ENCODE measurements at regions not wholly inside any gene's neighbourhood (a gene's known extent, or its start where the extent isn't known, plus 50 kb on each side); places are given as distances from the start of the nearest gene placed in this dataset.

- Histone ChIP-seq H3K27ac (ENCODE audit: low read depth, low read length) (no peak overlapping the region), H3K4me2 (ENCODE audit: low read depth, low read length, poor library complexity, severe bottlenecking) (no peak overlapping the region), H3K9me3 (ENCODE audit: insufficient read depth, low read length) (no peaks in the 10 kb centered on the region), H3K4me3 (ENCODE audit: insufficient read depth, low read length, poor library complexity, severe bottlenecking) (no peak overlapping the region), H3K36me3 (ENCODE audit: low read length) (no peaks in the 10 kb centered on the region), H3K9me2 (replicated peaks; ENCODE audit: insufficient read depth, low read length) (no peaks in the 10 kb centered on the region), H3K9ac (ENCODE audit: low read length) (no peak overlapping the region), H3K27me3 (ENCODE audit: low read length) (no peaks in the 10 kb centered on the region), H2AFZ (ENCODE audit: low read depth, low read length, severe bottlenecking) (no peak overlapping the region), H3K79me2 (ENCODE audit: insufficient read depth, low read length) (no peaks in the 10 kb centered on the region), H4K20me1 (ENCODE audit: low read depth, low read length) (no peaks in the 10 kb centered on the region), H3F3A (ENCODE audit: insufficient read depth) (no peaks in the 10 kb centered on the region)
- no peak for TF ChIP-seq EZH2phosphoT487 (conservative IDR thresholded peaks at IDR 0.05; ENCODE audit: low read length)
- TF ChIP-seq, protein P1, sequence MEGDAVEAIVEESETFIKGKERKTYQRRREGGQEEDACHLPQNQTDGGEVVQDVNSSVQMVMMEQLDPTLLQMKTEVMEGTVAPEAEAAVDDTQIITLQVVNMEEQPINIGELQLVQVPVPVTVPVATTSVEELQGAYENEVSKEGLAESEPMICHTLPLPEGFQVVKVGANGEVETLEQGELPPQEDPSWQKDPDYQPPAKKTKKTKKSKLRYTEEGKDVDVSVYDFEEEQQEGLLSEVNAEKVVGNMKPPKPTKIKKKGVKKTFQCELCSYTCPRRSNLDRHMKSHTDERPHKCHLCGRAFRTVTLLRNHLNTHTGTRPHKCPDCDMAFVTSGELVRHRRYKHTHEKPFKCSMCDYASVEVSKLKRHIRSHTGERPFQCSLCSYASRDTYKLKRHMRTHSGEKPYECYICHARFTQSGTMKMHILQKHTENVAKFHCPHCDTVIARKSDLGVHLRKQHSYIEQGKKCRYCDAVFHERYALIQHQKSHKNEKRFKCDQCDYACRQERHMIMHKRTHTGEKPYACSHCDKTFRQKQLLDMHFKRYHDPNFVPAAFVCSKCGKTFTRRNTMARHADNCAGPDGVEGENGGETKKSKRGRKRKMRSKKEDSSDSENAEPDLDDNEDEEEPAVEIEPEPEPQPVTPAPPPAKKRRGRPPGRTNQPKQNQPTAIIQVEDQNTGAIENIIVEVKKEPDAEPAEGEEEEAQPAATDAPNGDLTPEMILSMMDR (IDR thresholded peaks at IDR 0.05; ENCODE audit: insufficient read depth, low read length, poor library complexity, severe bottlenecking), result no peak
Observed at GRCh38 chr1:2930016-2930815, 91.1 kb upstream of the ACTRT2 start.

DNA sequence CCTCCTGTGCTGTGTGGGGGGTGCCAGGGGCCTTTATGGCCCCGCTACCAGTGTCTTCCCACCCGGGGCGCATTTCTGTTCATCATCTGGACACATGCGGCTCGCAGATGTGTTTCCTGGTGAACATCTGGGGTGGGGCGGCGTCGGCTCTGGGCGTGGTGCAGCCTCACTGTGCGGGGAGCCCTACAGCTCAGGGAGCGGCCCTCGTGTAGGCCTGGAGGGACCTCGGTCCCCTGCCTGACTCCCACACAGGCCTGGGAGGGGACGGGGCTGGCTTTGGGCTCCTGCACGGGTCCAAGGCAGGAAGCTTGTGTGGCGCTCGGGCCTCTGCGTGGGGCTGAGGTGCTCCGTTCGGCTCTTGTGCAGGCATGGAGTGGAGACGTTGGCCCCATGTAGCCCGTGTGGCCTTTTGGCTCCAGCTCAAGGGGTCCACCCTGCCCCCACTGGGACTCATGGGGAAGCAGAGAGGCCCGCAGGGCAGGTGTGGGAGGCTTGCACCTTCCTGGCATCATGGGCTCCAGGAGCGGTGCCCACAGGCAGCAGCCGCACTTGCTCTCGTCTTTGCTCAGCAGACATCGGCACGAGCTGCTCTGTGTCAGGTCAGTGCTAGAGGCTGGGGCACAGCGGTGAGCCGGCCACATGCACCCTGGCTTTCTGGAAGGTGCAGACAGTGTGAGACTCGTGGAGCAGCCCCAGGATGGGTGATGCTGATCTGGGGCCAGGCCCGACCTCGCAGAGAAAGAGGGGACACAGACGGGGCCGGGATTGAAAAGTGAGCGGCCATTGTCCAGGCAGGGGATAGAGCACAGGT is 90.1 kb upstream of the ACTRT2 start:
- Histone ChIP-seq H3K79me2 (ENCODE audit: insufficient read depth, low read length) (no peaks in the 10 kb centered on the region), H3K9me3 (ENCODE audit: insufficient read depth, low read length) (no peaks in the 10 kb centered on the region), H3K4me3 (ENCODE audit: insufficient read depth, low read length, poor library complexity, severe bottlenecking) (no peak overlapping the region), H2AFZ (ENCODE audit: low read depth, low read length, severe bottlenecking) (no peak overlapping the region), H3K27ac (ENCODE audit: low read depth, low read length) (no peak overlapping the region), H4K20me1 (ENCODE audit: low read depth, low read length) (no peaks in the 10 kb centered on the region), H3F3A (ENCODE audit: insufficient read depth) (no peaks in the 10 kb centered on the region), H3K4me2 (ENCODE audit: low read depth, low read length, poor library complexity, severe bottlenecking) (no peak overlapping the region), H3K9ac (ENCODE audit: low read length) (no peak overlapping the region), H3K36me3 (ENCODE audit: low read length) (no peaks in the 10 kb centered on the region), H3K27me3 (ENCODE audit: low read length) (no peaks in the 10 kb centered on the region), H3K9me2 (replicated peaks; ENCODE audit: insufficient read depth, low read length) (no peaks in the 10 kb centered on the region)
- TF ChIP-seq, protein P1 (IDR thresholded peaks at IDR 0.05; ENCODE audit: insufficient read depth, low read length, poor library complexity, severe bottlenecking), result no peak
- TF ChIP-seq EZH2phosphoT487 (conservative IDR thresholded peaks at IDR 0.05; ENCODE audit: low read length), result no peak

- H3K36me3 ChIP-seq (ENCODE audit: low read length), result no peaks in the 10 kb centered on the region
- H3K27ac ChIP-seq (ENCODE audit: low read depth, low read length), result no peak overlapping the region
- no peak overlapping the region for H2AFZ ChIP-seq (ENCODE audit: low read depth, low read length, severe bottlenecking)
- H3K4me2 ChIP-seq (ENCODE audit: low read depth, low read length, poor library complexity, severe bottlenecking), result no peak overlapping the region
- H3F3A ChIP-seq (ENCODE audit: insufficient read depth), result no peaks in the 10 kb centered on the region
- TF ChIP-seq EZH2phosphoT487 (conservative IDR thresholded peaks at IDR 0.05; ENCODE audit: low read length), result no peak
- no peaks in the 10 kb centered on the region for H3K27me3 ChIP-seq (ENCODE audit: low read length)
- H3K4me3 ChIP-seq (ENCODE audit: insufficient read depth, low read length, poor library complexity, severe bottlenecking), result no peak overlapping the region
- H4K20me1 ChIP-seq (ENCODE audit: low read depth, low read length), result no peaks in the 10 kb centered on the region
- no peaks in the 10 kb centered on the region for H3K79me2 ChIP-seq (ENCODE audit: insufficient read depth, low read length)
- no peaks in the 10 kb centered on the region for H3K9me2 ChIP-seq (replicated peaks; ENCODE audit: insufficient read depth, low read length)
- no peaks in the 10 kb centered on the region for H3K9me3 ChIP-seq (ENCODE audit: insufficient read depth, low read length)
- H3K9ac ChIP-seq (ENCODE audit: low read length), result no peak overlapping the region
Observed at GRCh38 chr1:2931724-2932401, 89.4 kb upstream of the ACTRT2 start.

Data from SU-DHL-6 (cell line).